ENCODE measurements at regions not wholly inside any gene's neighbourhood (a gene's known extent, or its start where the extent isn't known, plus 50 kb on each side); places are given as distances from the start of the nearest gene placed in this dataset.
"Not testable (repeated sequence)": the region's sequence is repeated elsewhere in the genome, so short reads cannot be mapped to it uniquely, and the experiment has no call there.

GRCh38 chr4:37749398-37749988 is 63.3 kb upstream of the RELL1 start:
- Mint-ChIP-seq H3K4me1 (ENCODE audit: low read depth, unreplicated experiment) (peaks cover 17% of the 10 kb centered on the region), H3K27me3 (ENCODE audit: unreplicated experiment) (no peaks in the 10 kb centered on the region), H3K36me3 (ENCODE audit: unreplicated experiment) (peaks cover 4% of the 10 kb centered on the region), H3K9me3 (ENCODE audit: unreplicated experiment) (peaks cover 7% of the 10 kb centered on the region), H3K4me3 (ENCODE audit: unreplicated experiment) (no peak overlapping the region), H3K27ac (ENCODE audit: unreplicated experiment) (no peak overlapping the region)
- TF ChIP-seq CTCF (IDR thresholded peaks at IDR 0.05; ENCODE audit: partially characterized antibody, unreplicated experiment) = no peak
- no peak for DNase-seq

GRCh38 chr4:37748485-37748884 is 62.3 kb upstream of the RELL1 start:
- Mint-ChIP-seq H3K27me3 (ENCODE audit: unreplicated experiment) (no peaks in the 10 kb centered on the region), H3K9me3 (ENCODE audit: unreplicated experiment) (peaks cover 7% of the 10 kb centered on the region), H3K27ac (ENCODE audit: unreplicated experiment) (peak overlapping the region; percentile 94), H3K36me3 (ENCODE audit: unreplicated experiment) (peaks cover 4% of the 10 kb centered on the region), H3K4me3 (ENCODE audit: unreplicated experiment) (peak overlapping the region; percentile 46), H3K4me1 (ENCODE audit: low read depth, unreplicated experiment) (peaks cover 17% of the 10 kb centered on the region)
- DNase-seq = no peak
- no peak for TF ChIP-seq CTCF (IDR thresholded peaks at IDR 0.05; ENCODE audit: partially characterized antibody, unreplicated experiment)

- no peak for DNase-seq
- Mint-ChIP-seq H3K9me3 (ENCODE audit: unreplicated experiment) (peaks cover 7% of the 10 kb centered on the region), H3K4me1 (ENCODE audit: low read depth, unreplicated experiment) (peaks cover 17% of the 10 kb centered on the region), H3K27me3 (ENCODE audit: unreplicated experiment) (no peaks in the 10 kb centered on the region), H3K27ac (ENCODE audit: unreplicated experiment) (peak overlapping the region; percentile 94), H3K36me3 (ENCODE audit: unreplicated experiment) (peaks cover 4% of the 10 kb centered on the region), H3K4me3 (ENCODE audit: unreplicated experiment) (peak overlapping the region; percentile 46)
- TF ChIP-seq CTCF (IDR thresholded peaks at IDR 0.05; ENCODE audit: partially characterized antibody, unreplicated experiment) = no peak
Observed at GRCh38 chr4:37747772-37748330, 61.7 kb upstream of the RELL1 start.

- not testable (repeated sequence) for H3K27me3 Mint-ChIP-seq (ENCODE audit: unreplicated experiment); DNase-seq; H3K4me3 Mint-ChIP-seq (ENCODE audit: unreplicated experiment); H3K36me3 Mint-ChIP-seq (ENCODE audit: unreplicated experiment); H3K9me3 Mint-ChIP-seq (ENCODE audit: unreplicated experiment); H3K27ac Mint-ChIP-seq (ENCODE audit: unreplicated experiment)
- peaks cover 14% of the 10 kb centered on the region for H3K4me1 Mint-ChIP-seq (ENCODE audit: low read depth, unreplicated experiment)
Observed at GRCh38 chr4:37746852-37747251, 60.7 kb upstream of the RELL1 start.

GRCh38 chr4:37745946-37746345 is 59.8 kb upstream of the RELL1 start:
- Mint-ChIP-seq H3K27me3 (ENCODE audit: unreplicated experiment) (no peaks in the 10 kb centered on the region), H3K4me3 (ENCODE audit: unreplicated experiment) (no peak overlapping the region), H3K4me1 (ENCODE audit: low read depth, unreplicated experiment) (peaks cover 13% of the 10 kb centered on the region), H3K9me3 (ENCODE audit: unreplicated experiment) (peaks cover 4% of the 10 kb centered on the region), H3K27ac (ENCODE audit: unreplicated experiment) (no peak overlapping the region), H3K36me3 (ENCODE audit: unreplicated experiment) (peaks cover 4% of the 10 kb centered on the region)
- DNase-seq = no peak
- TF ChIP-seq CTCF (IDR thresholded peaks at IDR 0.05; ENCODE audit: partially characterized antibody, unreplicated experiment) = no peak
